Activated CD8-positive, alpha-beta T cell treated with anti-CD3 and anti-CD28 coated beads, Interleukin-2, amount 10 ng/mL, durations not matched to agents 7 days and 5 days (primary cell): ENCODE measurements at regions not wholly inside any gene's neighbourhood (a gene's known extent, or its start where the extent isn't known, plus 50 kb on each side); places are given as distances from the start of the nearest gene placed in this dataset.

ENCODE experiments used
- ATAC-seq: fragments of 150-1000 bp; cut with Tn5 transposase; one replicate; pipeline ENCODE4 v1.10.0; 2021; ENCODE audit warnings: moderate library complexity
- CTCF ChIA-PET: fragments of 350-600 bp; sonication (Branson Sonifier 250); formaldehyde crosslinking; loops from one replicate; lab custom pipeline; 2021; ENCODE audit warnings: antibody characterized with exemption; lab: Charles Lee
- POLR2A ChIA-PET: fragments of 350-600 bp; sonication (Branson Sonifier 250); formaldehyde crosslinking; loops from one replicate; lab custom pipeline; 2021; ENCODE audit warnings: antibody characterized with exemption; lab: Charles Lee
- DNase-seq: peaks from one replicate; pipeline ENCODE4 v3.0.0-alpha.2; 2020
- H3K27ac Mint-ChIP-seq: one replicate; pipeline ENCODE4 v1.8.0; 2021; ENCODE audit warnings: mild to moderate bottlenecking, mixed read lengths
- H3K27me3 Mint-ChIP-seq: one replicate; pipeline ENCODE4 v1.8.0; 2021; ENCODE audit warnings: low read depth, mixed read lengths
- H3K36me3 Mint-ChIP-seq: one replicate; pipeline ENCODE4 v1.8.0; 2021; ENCODE audit warnings: low read depth, mixed read lengths
- H3K4me1 Mint-ChIP-seq: one replicate; pipeline ENCODE4 v1.8.0; 2021; ENCODE audit warnings: low read depth, mixed read lengths
- H3K4me3 Mint-ChIP-seq: one replicate; pipeline ENCODE4 v1.8.0; 2021; ENCODE audit warnings: mild to moderate bottlenecking, mixed read lengths
- H3K9me3 Mint-ChIP-seq: one replicate; pipeline ENCODE4 v1.8.0; 2022; ENCODE audit warnings: mixed read lengths; ENCODE audit not compliant: insufficient read depth

DNA sequence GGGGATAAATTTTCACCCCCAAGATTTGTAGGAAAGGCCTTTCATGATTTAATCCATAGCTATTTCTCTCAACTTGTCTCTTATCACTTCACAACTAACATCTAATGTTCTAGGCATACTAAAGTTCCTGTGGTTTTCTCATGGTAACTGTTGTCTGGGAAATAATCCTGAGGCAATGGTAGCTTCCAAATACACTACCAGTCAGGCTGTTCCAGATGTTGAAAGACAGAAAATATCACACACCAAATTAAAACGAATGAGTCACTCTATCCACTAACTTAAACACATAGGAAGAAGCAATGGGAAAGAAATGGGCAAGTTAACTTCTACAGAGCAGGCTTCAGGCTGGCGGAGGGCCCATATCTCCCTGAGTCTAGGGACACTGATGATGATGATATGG is 77.7 kb upstream of the MYO16 start:
- no peak overlapping the region for H3K27ac Mint-ChIP-seq
- no peaks in the 10 kb centered on the region for H3K9me3 Mint-ChIP-seq
- H3K27me3 Mint-ChIP-seq: no peaks in the 10 kb centered on the region
- H3K36me3 Mint-ChIP-seq: no peaks in the 10 kb centered on the region
- ChIA-PET CTCF (no interaction called here), POLR2A (no interaction called here)
- DNase-seq: no peak
- H3K4me3 Mint-ChIP-seq: no peak overlapping the region
- no peaks in the 10 kb centered on the region for H3K4me1 Mint-ChIP-seq
- ATAC-seq: no peak

DNA sequence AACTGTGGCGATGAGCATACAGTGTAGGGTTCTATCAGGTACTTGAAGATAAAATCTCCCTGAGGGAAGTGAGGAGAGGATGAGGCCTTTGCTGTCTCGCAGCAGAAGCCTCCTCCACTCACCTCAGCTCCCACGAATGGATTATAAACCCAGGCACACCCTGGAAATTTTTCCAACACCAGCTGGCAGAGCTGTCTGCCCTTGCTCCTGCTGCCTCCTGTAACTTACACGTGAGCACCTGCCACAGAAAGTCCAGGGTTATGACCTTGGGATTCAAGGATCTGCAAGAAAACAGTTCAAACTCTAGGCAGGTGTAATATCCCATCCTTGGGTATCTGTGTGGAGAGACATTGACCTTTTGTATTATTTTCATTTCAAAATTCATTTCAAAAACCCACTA is 70.9 kb upstream of the MYO16 start:
- no peaks in the 10 kb centered on the region for H3K9me3 Mint-ChIP-seq
- H3K27me3 Mint-ChIP-seq: no peaks in the 10 kb centered on the region
- POLR2A ChIA-PET: no interaction called here
- CTCF ChIA-PET: no interaction called here
- no peaks in the 10 kb centered on the region for H3K36me3 Mint-ChIP-seq
- H3K4me1 Mint-ChIP-seq: no peaks in the 10 kb centered on the region
- H3K4me3 Mint-ChIP-seq: no peak overlapping the region
- H3K27ac Mint-ChIP-seq: no peak overlapping the region
- no peak for ATAC-seq
- no peak for DNase-seq

DNA sequence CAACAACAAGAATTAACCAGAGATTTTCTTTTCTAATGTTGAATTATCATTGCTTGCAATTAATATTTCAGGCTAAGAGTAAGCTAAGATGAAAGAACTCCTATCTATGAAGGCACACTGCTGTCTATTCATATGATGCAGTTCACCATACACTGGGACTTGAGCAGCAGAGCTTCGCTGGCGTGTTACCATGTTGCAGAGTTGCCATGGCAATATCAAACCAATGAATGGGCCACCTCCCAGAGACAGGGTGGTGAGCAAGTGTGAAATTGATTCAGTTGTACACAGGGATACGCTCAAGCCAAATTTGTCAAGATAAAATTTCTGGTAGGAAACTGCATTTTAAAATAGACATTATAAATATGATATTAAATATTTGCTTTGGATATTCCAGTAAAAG is 69.3 kb upstream of the MYO16 start:
- Mint-ChIP-seq H3K4me3 (no peak overlapping the region), H3K27me3 (no peaks in the 10 kb centered on the region), H3K9me3 (no peaks in the 10 kb centered on the region), H3K36me3 (no peaks in the 10 kb centered on the region), H3K4me1 (no peaks in the 10 kb centered on the region), H3K27ac (no peak overlapping the region)
- ATAC-seq (no peak), DNase-seq (no peak)
- CTCF ChIA-PET: no interaction called here
- POLR2A ChIA-PET: no interaction called here

DNA sequence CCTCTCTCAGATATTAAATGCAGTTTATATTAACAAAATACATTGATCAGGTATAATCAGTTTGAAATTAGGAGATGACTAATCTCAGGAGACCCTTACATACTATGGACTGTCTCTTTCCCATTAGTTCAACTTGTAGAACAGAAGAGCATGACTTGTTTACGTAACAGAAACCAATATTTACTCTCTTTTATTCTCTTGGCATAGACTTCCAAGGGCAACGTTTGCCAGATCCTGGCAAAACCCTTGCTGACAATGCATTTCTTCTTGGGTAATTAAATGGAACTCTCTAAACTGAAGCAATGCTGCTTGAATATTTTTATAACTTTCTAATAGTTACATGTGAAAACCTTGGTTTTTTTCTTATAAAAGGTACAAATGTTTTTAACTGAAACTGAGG is 68.3 kb upstream of the MYO16 start:
- POLR2A ChIA-PET: no interaction called here
- Mint-ChIP-seq H3K4me3 (no peak overlapping the region), H3K27ac (no peak overlapping the region), H3K9me3 (no peaks in the 10 kb centered on the region), H3K27me3 (no peaks in the 10 kb centered on the region), H3K4me1 (no peaks in the 10 kb centered on the region), H3K36me3 (no peaks in the 10 kb centered on the region)
- DNase-seq (no peak), ATAC-seq (no peak)
- CTCF ChIA-PET: no interaction called here

DNA sequence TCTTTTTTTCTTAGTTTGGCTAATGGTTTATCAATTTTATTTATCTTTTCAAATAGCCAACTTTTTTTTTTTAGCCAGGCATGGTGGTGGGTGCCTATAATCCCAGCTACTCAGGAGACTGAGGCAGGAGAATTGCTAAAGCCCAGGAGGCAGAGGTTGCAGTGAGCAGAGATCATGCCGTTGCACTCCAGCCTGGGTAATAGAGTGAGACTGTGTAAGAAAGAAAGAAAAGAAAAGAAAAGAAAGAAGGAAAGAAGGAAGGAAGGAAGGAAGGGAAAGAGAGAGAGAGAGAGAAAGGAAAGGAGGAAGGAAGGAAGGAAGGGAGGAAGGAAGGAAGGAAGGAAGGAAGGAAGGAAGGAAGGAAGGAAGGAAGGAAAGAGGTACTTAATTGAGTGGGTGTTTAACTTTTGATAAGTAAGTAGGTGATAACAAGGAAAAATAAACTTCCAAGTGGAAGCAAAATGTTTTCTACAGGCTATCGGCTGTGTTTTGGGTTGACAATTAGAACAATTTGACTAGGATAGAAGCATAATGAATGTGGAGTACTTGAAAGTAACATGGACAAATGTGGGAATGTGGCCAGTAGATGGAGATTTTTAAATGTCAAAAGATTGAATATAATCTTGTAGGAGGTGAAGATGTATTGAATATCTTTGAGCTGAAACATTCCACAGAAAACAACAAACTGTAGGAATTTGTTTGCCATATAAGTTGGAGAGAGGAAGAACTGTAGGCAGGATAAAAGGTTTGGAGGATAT is 62.8 kb upstream of the MYO16 start:
- Mint-ChIP-seq H3K27ac (no peak overlapping the region), H3K4me3 (no peak overlapping the region), H3K9me3 (no peaks in the 10 kb centered on the region), H3K36me3 (no peaks in the 10 kb centered on the region), H3K27me3 (no peaks in the 10 kb centered on the region), H3K4me1 (no peaks in the 10 kb centered on the region)
- ATAC-seq (no peak), DNase-seq (no peak)
- POLR2A ChIA-PET: no interaction called here
- CTCF ChIA-PET: no interaction called here

DNA sequence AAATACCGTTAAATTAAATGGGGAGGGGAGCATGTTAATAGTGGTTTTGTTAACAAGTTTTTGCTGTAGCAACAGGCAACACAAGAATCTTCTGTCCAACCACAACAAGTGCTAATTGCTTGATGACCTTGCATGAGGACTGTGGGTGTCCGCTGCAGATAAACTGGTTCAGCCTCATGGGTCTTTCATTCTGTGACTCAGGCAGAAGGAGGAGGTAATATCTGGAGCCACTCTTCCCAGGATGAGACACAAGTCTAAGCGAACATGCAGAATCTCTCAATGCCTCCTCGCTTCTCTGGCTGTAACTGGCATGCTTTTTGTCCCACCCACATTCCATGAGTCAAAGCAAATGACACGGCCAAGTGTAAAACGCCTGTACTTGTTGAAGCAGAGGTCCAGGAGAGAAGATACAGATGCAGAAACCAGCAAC is 56.6 kb upstream of the MYO16 start:
- Mint-ChIP-seq H3K4me1 (no peaks in the 10 kb centered on the region), H3K9me3 (no peaks in the 10 kb centered on the region), H3K27me3 (no peaks in the 10 kb centered on the region), H3K27ac (no peak overlapping the region), H3K36me3 (no peaks in the 10 kb centered on the region), H3K4me3 (no peak overlapping the region)
- ChIA-PET CTCF (no interaction called here), POLR2A (no interaction called here)
- ATAC-seq: no peak
- DNase-seq: no peak

DNA sequence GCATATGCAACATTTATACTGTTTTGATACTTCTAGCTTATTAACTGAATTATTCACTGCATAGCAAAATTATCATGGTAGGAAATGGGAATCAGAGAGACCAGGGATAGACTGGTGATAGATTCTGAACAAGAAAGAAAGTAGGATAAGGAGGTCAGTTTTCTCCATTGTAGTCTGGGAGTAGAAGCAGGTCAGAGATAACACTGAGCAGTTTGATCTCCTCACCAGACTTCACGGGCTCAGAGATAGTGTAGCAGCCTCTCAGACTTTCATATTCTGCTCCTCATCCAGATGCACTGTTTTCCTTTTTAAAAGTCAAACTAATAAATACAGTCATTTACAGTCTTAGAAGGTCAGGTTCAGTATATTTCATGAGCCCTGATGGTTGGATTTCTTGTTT is 56.0 kb upstream of the MYO16 start:
- Mint-ChIP-seq H3K27ac (no peak overlapping the region), H3K4me3 (no peak overlapping the region), H3K9me3 (no peaks in the 10 kb centered on the region), H3K4me1 (no peaks in the 10 kb centered on the region), H3K36me3 (no peaks in the 10 kb centered on the region), H3K27me3 (no peaks in the 10 kb centered on the region)
- no peak for ATAC-seq
- POLR2A ChIA-PET: no interaction called here
- CTCF ChIA-PET: no interaction called here
- DNase-seq: no peak

DNA sequence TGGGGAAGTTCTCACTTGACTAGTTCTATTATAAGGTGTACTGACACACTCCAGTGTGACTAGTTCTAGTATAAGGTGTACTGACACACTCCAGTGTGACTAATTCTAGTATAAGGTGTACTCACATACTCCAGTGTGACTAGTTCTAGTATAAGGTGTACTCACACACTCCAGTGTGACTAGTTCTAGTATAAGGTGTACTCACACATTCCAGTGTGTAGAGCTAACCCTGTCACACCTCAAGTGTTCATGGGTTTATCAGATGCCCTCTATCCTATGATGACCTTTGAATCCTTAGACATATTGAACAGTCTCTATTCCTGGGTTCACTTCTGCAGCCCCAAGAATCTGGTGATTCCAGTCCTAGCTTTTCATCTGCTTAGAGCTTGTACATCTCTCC is 54.6 kb upstream of the MYO16 start:
- Mint-ChIP-seq H3K4me3 (no peak overlapping the region), H3K36me3 (no peaks in the 10 kb centered on the region), H3K27ac (no peak overlapping the region), H3K27me3 (no peaks in the 10 kb centered on the region), H3K9me3 (no peaks in the 10 kb centered on the region), H3K4me1 (no peaks in the 10 kb centered on the region)
- no peak for DNase-seq
- no peak for ATAC-seq
- ChIA-PET POLR2A (no interaction called here), CTCF (no interaction called here)

DNA sequence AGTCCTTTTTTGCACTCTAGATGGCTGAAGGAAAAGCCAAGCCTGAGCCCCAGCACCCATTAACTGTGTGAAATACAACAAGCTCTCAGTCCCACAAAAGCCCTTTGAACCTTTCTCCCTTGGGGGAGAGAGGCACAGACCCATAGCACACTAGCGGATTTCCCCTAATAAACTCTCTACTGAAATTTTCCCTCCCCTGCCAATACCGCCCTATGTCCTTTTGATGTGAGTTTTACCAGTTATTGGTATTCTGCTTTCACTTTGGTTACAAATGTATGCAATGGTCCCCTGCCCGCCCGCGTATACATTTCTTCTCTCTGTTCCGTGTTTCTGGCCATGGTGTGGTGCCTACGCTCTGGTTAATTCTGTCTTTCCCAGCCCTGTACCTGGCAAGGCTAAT is 54.0 kb upstream of the MYO16 start:
- H3K4me1 Mint-ChIP-seq: no peaks in the 10 kb centered on the region
- H3K9me3 Mint-ChIP-seq: no peaks in the 10 kb centered on the region
- no peaks in the 10 kb centered on the region for H3K36me3 Mint-ChIP-seq

More for the DNA sequence above, 54.0 kb upstream of the MYO16 start:
- Mint-ChIP-seq H3K27ac (no peak overlapping the region), H3K27me3 (no peaks in the 10 kb centered on the region), H3K4me3 (no peak overlapping the region)
- ATAC-seq: no peak
- DNase-seq: no peak
- CTCF ChIA-PET: no interaction called here
- POLR2A ChIA-PET: no interaction called here
